Left kidney (tissue), 1 donor: ENCODE measurements at regions not wholly inside any gene's neighbourhood (a gene's known extent, or its start where the extent isn't known, plus 50 kb on each side); places are given as distances from the start of the nearest gene placed in this dataset.
"Not testable (repeated sequence)": the region's sequence is repeated elsewhere in the genome, so short reads cannot be mapped to it uniquely, and the experiment has no call there.

ENCODE experiments used
- DNase-seq: peaks from one replicate; pipeline ENCODE4 v3.0.0-alpha.2; 2013

- DNase-seq, result not testable (repeated sequence)
Observed at GRCh38 chr1:206408371-206409288, 61.6 kb upstream of the IKBKE start.

DNA sequence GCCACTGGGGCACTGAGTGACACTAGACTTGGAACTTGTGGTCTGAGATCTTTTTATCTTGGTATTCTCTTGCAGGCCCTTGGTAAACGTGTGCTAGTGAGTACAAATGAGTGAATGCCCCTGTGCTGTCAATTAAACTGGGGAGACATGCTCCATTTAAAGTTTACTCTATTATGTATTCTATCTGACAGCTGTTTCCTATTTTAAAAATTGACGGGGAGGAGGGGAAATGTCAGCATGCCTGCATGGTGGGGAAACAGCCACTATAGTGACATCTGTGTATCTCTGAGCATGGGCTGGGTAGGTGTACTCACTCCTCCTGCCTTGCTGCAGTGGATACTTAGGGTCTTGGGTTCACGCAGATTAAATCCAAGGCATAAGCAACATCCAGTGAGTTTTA, 59.0 kb upstream of the IKBKE start:
- DNase-seq, result no peak

DNA sequence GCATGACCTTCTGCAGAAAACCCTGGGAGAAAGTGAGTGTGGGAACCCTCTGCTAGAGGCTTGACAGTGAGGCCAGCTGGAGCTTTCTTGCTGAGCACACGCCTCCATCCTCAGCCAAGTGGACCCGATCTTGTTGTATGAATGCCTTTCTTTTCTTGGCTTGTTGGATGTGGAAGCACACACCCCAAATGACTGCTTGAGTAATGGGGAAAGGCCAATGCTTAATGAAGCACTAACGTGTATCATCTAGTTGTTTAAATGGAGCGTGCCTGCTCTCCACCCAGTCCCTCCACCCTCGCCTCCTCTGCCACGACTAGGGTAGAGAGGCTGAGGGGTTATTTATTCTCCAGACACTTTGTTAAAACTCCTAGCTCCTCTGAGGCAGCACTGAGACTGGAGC, 54.3 kb upstream of the IKBKE start:
- peak; percentile 17 for DNase-seq

GRCh38 chr1:206417774-206418614, 52.3 kb upstream of the IKBKE start:
- no peak for DNase-seq

- no peak for DNase-seq
Observed at GRCh38 chr1:206419250-206419649, 51.0 kb upstream of the IKBKE start.

GRCh38 chr1:206419783-206420182, 50.5 kb upstream of the IKBKE start:
- DNase-seq, result no peak

GRCh38 chr1:206420471-206420870, 49.8 kb upstream of the IKBKE start:
- no peak for DNase-seq
